GM18909 (cell line): ENCODE measurements at regions not wholly inside any gene's neighbourhood (a gene's known extent, or its start where the extent isn't known, plus 50 kb on each side); places are given as distances from the start of the nearest gene placed in this dataset.

Experiments used
- ATAC-seq: cut with Tn5 transposase; IDR thresholded peaks from one replicate; pipeline ENCODE4 v1.9.1; 2021; ENCODE audit warnings: mild to moderate bottlenecking; ENCODE audit not compliant: unreplicated experiment, poor library complexity

DNA sequence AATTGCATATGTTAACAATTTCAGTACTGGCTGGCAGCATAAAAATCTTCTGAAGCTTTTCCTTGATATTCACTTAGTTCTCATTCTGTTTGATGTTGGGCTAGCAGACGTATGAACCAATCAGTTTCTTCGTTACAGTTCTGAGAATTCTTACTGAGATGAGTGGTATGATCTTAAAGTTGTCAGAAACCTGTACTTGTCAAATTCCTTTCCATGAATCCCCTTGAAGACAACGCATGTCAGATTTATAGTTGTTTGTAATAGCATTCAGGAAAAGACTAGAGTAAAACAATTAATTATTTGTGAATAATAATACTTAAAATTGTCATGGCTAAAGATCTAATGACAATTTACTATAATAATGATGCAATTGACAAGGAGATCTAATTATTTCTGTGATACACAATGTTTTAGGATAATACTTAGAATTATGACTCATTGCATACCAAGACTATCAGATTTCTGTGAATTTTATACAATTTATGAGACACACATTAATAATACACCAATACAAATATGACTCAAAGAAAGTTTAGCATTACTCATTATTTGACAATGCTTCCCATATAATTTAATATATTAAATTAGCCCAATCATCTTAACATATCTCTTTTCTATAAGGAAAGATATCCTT lies 447.2 kb downstream of the RFC3 start:
- no peak for ATAC-seq

GRCh38 chr13:34276764-34277163 lies 458.8 kb downstream of the RFC3 start:
- ATAC-seq: no peak

DNA sequence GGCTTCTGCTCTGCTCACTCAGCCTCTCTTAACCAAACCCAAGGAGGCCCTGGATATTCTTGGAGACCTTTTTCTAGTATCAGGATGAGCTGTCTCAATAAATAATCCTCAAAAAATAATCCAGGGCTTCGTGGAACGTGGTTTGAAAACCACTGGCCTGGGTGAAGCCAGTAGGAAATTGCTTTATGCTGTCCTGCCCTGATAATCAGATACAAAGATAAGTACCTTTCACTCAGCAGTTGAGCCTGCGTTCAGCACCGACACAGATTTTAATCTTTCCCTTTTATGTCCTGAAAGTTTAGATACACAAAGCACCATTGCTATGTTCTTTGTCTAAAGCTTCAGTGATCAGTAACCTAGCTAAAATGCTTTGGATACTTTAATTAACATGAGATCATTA lies 460.0 kb downstream of the RFC3 start:
- no peak for ATAC-seq

DNA sequence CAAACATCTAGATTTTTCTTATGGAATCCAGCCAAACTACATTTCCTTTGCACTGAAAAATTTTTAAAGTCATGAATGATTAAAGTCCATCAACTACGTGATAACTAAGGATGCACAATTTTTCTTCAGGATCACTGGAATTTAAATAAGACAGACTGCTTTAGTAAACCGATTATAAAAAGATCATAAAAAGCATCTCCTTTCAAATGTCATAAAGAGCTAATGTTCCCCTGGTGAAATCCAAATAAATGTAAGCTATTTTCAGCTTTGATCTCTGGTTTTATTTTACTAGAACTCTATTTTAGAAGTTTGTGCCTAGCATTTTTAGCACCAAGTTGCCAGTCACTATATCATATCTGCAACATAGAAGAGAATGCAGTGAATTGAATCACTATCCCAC lies 460.8 kb downstream of the RFC3 start:
- ATAC-seq: no peak

- no peak for ATAC-seq
Measured at GRCh38 chr13:34290661-34291060, 472.7 kb downstream of the RFC3 start.

GRCh38 chr13:34294483-34295129 lies 476.7 kb downstream of the RFC3 start:
- ATAC-seq: no peak

DNA sequence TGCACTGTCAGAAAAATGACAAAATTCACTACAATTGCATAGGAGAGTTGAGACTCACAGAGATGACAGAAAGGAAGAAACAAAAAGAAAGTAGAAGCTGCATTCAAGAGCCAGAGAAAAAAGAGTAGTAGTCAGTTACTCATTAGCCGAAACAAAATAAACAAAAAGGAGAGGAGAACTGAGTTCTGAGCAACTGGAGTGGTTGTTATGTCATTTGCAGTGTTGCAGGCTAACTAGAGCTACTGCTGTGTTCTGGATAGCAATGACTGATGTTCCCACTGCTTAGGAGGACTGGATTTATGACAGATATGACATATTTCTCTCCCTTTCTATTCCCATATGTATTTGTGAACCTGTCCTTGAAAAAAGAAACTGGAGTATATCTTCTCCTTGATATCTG lies 482.6 kb downstream of the RFC3 start:
- no peak for ATAC-seq

DNA sequence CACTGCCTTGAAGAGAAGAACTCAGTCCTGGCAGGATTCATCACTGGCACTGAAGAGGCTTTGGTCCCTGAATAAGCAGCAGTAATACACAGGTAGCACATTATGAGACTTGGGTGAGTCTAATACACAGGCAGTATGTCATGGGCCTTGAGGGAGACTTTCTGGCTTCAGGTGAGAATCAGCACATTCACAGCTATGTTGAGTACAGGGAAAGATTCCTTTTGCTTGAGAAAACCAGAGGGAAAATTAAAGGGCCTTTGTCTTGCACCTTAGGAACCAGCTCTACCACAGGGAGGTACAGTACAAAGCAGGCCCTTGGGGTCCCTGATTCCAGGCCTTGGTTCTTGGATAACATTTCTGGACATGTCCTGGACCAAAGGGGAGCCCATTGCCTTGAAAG lies 484.6 kb downstream of the RFC3 start:
- ATAC-seq: no peak

DNA sequence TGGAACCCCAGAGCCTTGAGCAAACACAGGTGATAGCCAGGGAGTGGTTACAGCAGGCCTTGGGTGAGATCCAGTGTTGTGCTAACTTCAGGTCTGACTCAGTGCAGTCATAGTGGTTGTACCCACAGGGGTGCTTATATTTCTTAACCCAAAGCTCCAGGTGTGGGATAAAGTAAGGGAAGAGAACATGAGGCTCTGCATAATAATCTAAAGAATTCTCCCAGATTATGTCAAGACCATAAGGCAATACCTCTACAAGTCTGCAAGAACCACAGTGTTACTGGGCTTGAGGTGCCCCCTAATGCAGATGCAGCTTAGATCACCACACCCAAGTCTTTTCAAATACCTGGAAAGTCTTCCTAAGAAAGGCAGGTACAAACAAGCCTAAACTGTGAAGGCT lies 485.4 kb downstream of the RFC3 start:
- ATAC-seq: no peak

DNA sequence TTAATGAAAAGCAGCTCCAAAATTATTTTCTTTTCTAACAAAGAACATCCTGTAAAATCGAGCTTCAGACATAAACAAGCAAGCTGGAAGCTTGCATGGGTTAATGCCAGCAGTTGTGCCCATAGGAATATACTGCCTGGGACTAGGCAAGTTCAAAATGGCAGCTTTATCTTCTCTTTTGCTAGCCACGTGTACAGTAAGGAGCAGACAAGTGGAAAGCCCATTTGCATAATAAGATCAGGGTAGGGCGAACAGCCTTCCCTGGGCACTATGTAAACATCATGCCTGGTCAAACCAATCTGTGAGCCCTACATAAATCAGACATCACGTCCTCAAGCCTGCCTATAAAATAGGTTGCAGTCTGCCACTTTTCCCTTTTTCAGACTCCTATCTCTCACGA lies 489.7 kb downstream of the RFC3 start:
- ATAC-seq: no peak

DNA sequence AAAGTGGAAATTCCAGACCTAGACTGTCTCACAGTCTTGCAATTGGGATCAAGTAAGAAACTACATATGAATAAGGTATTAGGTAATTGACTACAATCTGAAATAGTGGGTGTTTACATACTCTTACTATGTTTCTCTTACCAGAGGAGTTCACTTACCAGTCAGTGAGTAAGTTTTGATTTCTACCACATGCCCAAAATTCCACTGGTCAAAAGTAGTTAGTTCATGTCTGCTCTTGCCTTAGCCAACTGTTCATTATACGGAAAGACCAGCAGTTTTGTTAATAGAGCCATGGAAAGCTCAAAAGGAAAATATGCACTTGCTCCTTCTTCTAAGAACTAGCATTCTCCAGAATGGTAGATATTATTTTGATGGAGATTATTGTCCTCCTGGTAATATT lies 490.8 kb downstream of the RFC3 start:
- ATAC-seq: no peak

DNA sequence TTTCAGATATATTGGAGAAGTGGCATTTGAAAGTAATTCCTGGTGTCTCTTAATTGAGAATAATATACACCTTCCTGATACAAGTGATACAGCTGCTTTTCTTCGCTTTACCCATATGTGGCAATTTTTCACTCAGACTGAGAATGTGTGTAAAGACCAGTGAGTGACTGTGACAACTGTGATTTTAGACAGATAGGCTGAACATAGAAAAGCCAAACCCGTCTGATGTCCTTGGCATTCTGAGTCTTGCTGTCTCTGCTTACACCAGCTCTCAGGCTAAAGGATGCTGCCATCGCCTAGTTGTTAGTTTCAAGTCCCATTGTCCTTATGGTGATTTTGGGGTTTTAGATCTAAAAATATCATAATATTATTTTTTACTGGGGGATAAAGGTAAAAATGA lies 492.6 kb downstream of the RFC3 start:
- ATAC-seq: no peak

DNA sequence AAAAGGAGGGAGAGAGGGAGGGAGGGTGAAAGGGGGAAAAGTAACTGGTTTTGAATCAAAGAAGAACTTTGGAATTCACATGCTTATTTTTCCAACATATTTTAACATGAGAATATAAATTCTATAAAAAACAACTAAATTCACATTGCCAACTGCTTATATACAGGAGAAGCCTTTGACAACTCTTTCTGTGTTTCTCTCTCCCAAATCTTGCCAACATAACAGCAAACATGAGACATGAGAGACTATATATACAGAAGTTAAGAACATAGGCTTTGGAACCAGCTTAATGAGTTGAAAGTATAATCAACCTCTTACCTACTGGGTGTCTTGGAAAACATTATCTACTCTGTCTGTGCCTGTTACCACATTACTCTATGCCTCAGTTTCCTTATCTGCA lies 493.3 kb downstream of the RFC3 start:
- ATAC-seq: no peak

DNA sequence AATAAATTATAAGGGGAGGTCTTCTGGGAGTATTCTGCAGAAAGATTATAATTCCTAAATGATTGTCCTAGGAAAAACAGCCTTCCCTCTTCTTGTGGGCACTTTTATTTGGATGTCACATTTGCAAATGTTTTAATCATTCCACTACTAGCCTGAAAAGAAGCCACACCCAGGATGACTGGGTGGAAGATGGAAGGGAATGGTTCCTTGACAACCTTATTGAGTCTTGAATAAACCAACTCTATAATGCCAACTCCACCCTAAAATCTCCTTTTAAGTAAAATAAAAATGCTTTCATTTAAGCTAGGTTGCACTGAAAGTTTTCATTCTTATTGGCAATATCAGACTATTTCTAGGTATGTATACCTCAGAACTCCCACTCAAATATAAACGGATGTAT lies 494.6 kb downstream of the RFC3 start:
- no peak for ATAC-seq

DNA sequence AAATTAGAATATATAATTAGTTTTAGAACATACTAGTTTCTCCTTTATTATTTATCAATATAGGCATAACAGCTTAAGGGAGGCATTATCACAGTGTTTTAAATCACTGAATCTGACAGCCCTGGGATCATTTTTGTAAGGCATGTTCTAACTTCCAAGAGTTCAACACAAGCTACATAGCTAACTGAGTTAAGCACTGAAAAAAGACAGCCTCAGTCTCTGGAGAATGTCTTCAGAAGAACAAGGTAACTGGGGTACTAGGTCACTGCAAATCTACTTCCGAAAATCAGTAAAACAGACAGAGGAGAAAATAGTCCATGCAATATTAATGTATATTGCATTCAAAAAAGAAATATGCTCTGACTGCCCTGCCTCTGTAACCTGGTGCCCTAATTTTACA lies 502.1 kb downstream of the RFC3 start:
- ATAC-seq: no peak

GRCh38 chr13:34322014-34322742 lies 504.2 kb downstream of the RFC3 start:
- no peak for ATAC-seq

DNA sequence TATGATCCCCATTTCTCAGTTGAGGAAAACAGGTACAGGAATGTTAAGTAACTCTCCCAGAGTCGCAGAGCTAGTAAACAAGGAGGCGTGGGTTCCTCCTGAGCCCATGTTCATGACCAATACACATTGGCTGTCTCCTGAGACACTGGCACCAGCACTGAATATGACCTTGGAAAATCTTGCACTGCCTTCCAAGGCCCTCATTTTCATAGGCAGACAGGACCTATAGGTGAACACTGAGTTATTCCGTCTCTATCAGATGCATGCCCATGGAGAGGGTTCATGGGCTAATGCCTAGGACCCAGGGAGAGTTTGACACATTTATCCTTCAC lies 504.8 kb downstream of the RFC3 start:
- ATAC-seq: no peak

DNA sequence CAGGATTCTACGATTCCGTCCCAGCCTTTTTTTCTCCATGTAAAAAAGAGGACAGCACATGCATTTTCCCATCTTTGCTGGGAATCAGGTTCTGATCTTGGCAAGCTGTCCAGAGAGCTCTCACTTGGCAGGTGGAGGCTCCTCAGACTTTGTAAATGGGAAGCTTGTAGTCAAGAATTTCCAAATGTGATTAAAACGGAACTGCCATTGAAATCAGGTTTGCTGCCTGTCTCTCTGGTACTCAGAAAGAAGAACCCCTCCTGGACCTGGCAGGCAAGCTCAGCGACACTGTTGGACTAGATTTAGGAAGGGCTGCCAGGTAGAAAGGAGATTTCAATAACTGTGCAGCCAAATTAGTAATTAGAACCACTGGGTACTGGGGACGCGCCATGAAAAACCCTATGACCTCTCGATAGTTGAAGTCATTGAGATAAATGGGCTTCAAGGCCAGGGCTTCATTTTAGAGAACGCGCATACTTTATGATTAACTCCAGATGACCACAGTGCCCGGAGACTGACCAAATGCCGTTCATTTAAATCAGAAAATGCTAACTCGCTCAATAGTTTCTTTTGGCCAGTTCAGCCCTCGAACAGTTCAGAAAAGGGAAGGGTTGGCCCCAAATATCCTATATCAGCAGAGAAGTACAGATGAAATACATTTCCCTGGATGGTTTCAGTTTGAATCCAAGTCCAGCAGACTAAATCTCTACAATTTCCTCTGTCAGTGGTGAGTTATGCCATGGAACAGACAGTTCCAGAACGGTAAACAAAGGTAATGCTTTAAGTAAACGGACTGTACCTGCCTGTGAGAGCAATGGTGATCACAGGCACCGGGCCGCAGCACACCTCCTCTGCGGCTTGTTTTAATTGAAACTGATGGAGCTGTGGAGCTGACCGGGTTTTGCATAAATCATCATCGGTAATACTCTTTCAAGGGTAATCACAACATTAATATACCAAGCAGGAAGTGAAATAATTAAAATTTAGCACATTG lies 517.4 kb downstream of the RFC3 start:
- no peak for ATAC-seq

- no peak for ATAC-seq
Measured at GRCh38 chr13:34338102-34338501, 520.2 kb downstream of the RFC3 start.

- no peak for ATAC-seq
Measured at GRCh38 chr13:34340534-34340933, 522.6 kb downstream of the RFC3 start.
